ES-I3 (cell line): ENCODE measurements at regions not wholly inside any gene's neighbourhood (a gene's known extent, or its start where the extent isn't known, plus 50 kb on each side); places are given as distances from the start of the nearest gene placed in this dataset.

Experiments used
- H3K36me3 ChIP-seq: 2 replicates; pipeline ENCODE4 v1.6.1; 2013; ENCODE audit warnings: mild to moderate bottlenecking, low read length, control low read depth, moderate library complexity; ENCODE audit not compliant: insufficient read depth
- H3K4me1 ChIP-seq: 2 replicates; pipeline ENCODE4 v1.6.1; 2013; ENCODE audit warnings: mild to moderate bottlenecking, control low read depth, low read length; ENCODE audit not compliant: insufficient read depth
- H3K9ac ChIP-seq: 2 replicates; pipeline ENCODE4 v1.6.1; 2013; ENCODE audit warnings: low read depth, mild to moderate bottlenecking, low read length, moderate library complexity
- H3K9me3 ChIP-seq: 2 replicates; pipeline ENCODE4 v1.6.1; 2013; ENCODE audit warnings: mild to moderate bottlenecking, low read length, moderate library complexity; ENCODE audit not compliant: control insufficient read depth, insufficient read depth

DNA sequence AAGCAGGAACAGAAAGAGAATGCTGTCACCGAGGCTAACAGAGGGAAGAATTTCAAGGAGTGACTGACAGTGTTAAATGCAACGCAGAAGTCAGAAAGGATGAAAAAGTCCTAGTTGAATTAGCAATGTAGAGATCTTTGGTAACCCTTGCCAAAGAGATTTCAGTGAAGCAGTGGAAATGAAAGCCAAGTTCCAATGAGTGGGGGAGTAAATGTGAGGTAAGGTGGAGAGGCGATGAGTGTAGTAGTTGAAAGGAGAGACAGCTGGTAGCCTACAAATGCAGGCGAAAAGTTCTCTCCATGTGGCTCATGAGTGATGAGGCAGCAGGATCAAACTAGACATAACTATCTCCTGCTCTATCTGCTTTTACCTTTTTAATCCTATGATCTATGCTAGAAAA lies 74.6 kb upstream of the IPO9 start:
- no peak overlapping the region for H3K9ac ChIP-seq
- no peaks in the 10 kb centered on the region for H3K9me3 ChIP-seq
- H3K36me3 ChIP-seq: no peaks in the 10 kb centered on the region; the same call in 1 of the 2 replicates
- peaks cover 39% of the 10 kb centered on the region for H3K4me1 ChIP-seq

- no peaks in the 10 kb centered on the region; the same call in 1 of the 2 replicates for H3K36me3 ChIP-seq
- no peaks in the 10 kb centered on the region for H3K9me3 ChIP-seq
- peaks cover 36% of the 10 kb centered on the region for H3K4me1 ChIP-seq
- H3K9ac ChIP-seq: no peak overlapping the region
Measured at GRCh38 chr1:201755200-201755599, 73.8 kb upstream of the IPO9 start.

DNA sequence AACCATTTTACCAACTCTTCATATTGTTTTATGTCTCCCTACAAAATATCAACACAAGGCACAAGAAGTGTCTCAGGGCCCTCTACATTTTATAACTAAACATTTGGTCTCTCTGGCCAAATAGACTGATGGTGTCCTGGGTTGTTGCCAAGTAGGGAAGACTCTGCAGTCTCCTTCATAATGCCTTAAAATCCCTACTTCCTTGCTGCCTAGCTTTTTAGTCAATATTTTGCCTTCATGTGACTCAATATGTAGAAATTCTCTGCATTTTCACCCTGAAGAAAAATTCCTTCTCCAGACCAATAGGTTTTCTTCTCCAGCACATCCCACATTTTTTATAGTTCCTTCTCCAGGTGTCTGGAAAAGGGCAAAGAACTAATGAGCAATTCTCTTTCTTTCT lies 72.6 kb upstream of the IPO9 start:
- no peak overlapping the region for H3K9ac ChIP-seq
- H3K36me3 ChIP-seq: no peaks in the 10 kb centered on the region; the same call in 1 of the 2 replicates
- no peaks in the 10 kb centered on the region for H3K9me3 ChIP-seq
- peaks cover 44% of the 10 kb centered on the region for H3K4me1 ChIP-seq

DNA sequence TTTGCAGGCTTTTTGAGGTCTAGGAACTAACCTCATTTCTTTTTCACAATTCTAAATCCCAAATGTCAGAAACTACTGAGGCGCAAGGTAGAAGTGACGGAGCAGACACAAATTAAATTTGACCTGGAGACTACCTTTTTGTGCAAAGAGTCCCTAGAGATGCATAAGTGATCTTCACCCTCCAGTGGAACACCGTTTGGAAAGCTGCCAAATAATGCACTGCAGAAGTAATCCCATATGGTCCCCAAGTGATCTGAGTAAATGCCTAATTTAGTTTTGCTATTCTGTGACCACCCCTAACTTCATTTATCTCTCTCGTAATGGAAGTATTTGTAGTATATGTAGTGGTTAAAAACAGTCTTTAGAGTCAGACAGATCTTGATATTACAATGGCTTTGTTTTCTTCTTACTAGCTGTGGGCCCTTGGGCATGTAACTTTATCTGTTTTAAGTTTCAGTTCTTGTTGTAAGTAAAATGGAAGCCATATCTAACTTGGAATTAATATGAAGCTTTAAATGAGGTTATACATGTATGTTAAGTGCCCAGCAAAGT lies 70.4 kb upstream of the IPO9 start:
- Histone ChIP-seq H3K9me3 (no peaks in the 10 kb centered on the region), H3K4me1 (peaks cover 42% of the 10 kb centered on the region), H3K36me3 (no peaks in the 10 kb centered on the region), H3K9ac (no peak overlapping the region)

DNA sequence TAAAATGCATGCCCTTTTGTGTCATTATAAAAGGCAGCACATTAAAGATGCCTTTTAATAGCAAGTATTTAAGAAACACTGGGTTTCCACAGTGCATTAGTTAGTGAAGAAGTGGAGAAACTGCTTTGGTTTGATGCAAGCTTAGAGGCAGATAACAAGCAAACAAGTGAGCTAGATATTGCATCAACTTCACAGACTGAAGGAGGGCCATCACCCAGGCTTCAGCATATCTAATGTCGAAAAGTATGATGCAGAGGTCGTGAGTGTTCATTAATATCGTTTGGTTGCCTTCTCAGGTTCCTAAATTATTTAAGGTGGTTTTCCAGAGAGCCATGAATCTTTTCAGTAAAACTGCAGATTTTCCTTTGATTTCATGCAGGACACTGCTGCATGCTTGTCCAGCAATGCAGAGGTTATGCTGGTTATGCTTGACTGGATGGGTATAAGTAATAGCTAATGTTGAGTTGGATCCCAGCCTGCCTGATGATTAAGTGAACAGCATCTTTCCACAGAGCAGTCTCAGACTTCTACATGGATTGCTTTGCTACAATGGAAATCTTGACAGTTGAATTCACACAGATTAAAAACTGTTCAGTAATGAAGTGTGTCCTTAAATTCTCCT lies 69.7 kb upstream of the IPO9 start:
- Histone ChIP-seq H3K36me3 (no peaks in the 10 kb centered on the region), H3K9me3 (no peaks in the 10 kb centered on the region), H3K9ac (no peak overlapping the region), H3K4me1 (peaks cover 38% of the 10 kb centered on the region)

DNA sequence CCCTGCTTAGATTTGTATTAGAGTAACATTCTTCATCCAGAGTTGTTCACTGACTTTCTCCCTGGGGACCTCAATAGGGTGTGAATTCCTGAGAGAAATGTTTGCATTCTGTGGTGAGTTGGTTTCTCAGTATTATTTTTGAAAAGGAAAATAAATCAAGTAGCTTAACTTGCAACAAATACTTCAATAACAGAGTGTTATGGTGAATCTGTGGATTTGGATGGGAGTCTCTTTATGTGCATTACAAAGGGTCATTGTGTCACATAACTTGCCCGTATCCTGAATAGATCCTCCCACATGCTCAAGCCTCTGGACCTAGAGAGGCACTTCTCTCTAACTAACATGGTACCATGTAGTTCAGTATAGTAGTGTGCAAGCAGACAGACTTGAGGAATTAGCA lies 68.4 kb upstream of the IPO9 start:
- H3K36me3 ChIP-seq: no peaks in the 10 kb centered on the region
- H3K4me1 ChIP-seq: peaks cover 36% of the 10 kb centered on the region
- no peak overlapping the region for H3K9ac ChIP-seq
- H3K9me3 ChIP-seq: no peaks in the 10 kb centered on the region

DNA sequence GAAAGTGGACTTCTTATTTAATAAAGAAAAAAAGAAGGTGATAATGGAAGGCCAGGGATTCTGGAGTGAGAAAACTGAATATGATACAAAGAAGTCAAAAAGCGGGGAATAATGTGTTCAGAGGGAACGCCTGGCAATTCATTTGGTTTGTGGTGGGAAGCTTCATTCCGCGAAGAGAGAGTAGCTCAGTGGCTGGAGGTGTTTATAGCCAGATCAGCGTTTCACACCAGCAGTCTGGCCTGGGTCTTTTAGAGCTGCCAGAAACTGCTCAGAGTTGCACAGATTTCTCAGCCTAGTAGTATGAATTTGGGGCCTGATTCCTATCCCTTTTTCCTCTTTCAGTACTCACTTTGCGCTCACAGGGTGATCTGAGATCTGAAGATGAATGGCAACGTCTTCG lies 67.8 kb upstream of the IPO9 start:
- no peaks in the 10 kb centered on the region for H3K9me3 ChIP-seq
- peaks cover 36% of the 10 kb centered on the region for H3K4me1 ChIP-seq
- H3K36me3 ChIP-seq: no peaks in the 10 kb centered on the region
- no peak overlapping the region for H3K9ac ChIP-seq

DNA sequence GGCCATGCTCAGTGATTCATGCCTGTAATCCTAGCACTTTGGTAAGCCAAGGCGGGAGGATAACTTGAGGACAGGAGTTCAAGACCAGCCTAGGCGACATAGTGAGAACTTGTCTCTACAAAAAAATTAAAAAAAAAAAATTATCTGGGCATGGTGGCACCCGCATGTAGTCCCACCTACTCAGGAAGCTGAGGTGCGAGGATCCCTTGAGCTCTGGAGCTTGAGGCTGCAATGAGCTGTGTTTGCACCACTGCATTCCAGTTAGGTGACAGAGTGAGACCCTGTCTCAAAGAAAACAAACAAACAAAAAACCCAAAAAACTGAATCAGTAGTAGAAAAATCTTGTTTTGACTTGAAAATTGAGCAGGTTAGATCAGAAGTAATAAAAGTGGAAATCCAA lies 67.1 kb upstream of the IPO9 start:
- no peaks in the 10 kb centered on the region for H3K36me3 ChIP-seq
- peaks cover 36% of the 10 kb centered on the region for H3K4me1 ChIP-seq
- H3K9me3 ChIP-seq: no peaks in the 10 kb centered on the region
- no peak overlapping the region for H3K9ac ChIP-seq

GRCh38 chr1:201762381-201762780 lies 66.6 kb upstream of the IPO9 start:
- Histone ChIP-seq H3K36me3 (no peaks in the 10 kb centered on the region), H3K9me3 (no peaks in the 10 kb centered on the region), H3K4me1 (peaks cover 36% of the 10 kb centered on the region), H3K9ac (no peak overlapping the region)

GRCh38 chr1:201763455-201764140 lies 65.4 kb upstream of the IPO9 start:
- H3K36me3 ChIP-seq: no peaks in the 10 kb centered on the region
- H3K9me3 ChIP-seq: no peaks in the 10 kb centered on the region
- H3K9ac ChIP-seq: no peak overlapping the region
- peaks cover 36% of the 10 kb centered on the region for H3K4me1 ChIP-seq

- H3K9ac ChIP-seq: no peak overlapping the region
Measured at GRCh38 chr1:201764166-201764565, 64.8 kb upstream of the IPO9 start.

DNA sequence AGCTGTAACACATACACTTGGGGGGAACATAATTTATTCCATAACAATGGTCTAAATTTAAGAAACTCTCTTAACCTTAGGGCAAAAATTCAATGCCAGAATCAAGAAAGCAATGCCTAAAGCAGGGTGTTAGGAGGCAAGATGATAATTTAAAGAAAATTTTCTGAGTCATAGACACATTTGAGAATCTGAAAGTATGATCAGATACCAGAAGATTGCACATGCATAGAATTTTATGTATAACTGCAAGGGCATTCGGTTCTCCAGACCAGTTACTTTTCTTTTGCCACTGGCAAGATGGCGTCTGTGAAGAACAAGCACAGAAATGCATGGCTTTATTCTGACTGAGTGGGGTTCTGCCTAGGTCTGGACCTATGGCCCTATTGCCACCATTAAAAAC lies 64.4 kb upstream of the IPO9 start:
- H3K9ac ChIP-seq: no peak overlapping the region
- H3K9me3 ChIP-seq: no peaks in the 10 kb centered on the region
- no peaks in the 10 kb centered on the region for H3K36me3 ChIP-seq
- H3K4me1 ChIP-seq: peaks cover 36% of the 10 kb centered on the region

More at GRCh38 chr1:201764166-201764565, 64.8 kb upstream of the IPO9 start:
- Histone ChIP-seq H3K9me3 (no peaks in the 10 kb centered on the region), H3K4me1 (peaks cover 36% of the 10 kb centered on the region), H3K36me3 (no peaks in the 10 kb centered on the region)

- peaks cover 24% of the 10 kb centered on the region for H3K4me1 ChIP-seq
- no peaks in the 10 kb centered on the region for H3K9me3 ChIP-seq
- H3K9ac ChIP-seq: no peak overlapping the region
- H3K36me3 ChIP-seq: no peaks in the 10 kb centered on the region
Measured at GRCh38 chr1:201766131-201766866, 62.7 kb upstream of the IPO9 start.

DNA sequence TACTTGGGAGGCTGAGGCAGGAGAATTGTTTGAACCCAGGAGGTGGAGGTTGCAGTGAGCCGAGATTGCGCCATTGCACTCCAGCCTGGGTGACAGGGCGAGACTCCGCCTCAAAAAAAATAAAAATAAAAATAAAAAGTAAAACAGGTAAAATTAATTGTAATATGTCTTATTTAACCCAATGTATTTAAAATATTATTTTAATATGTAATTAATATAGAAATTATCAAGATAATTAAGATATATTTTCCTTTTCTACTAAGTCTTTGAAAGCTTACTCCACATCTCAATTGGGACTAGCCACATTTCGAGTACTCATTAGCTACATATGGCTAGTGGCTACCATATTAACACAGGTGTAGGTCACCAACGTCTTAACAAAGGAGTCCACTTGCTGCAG lies 61.6 kb upstream of the IPO9 start:
- no peaks in the 10 kb centered on the region for H3K9me3 ChIP-seq
- H3K9ac ChIP-seq: no peak overlapping the region
- H3K4me1 ChIP-seq: peaks cover 14% of the 10 kb centered on the region
- no peaks in the 10 kb centered on the region for H3K36me3 ChIP-seq
